ENCODE measurements at regions not wholly inside any gene's neighbourhood (a gene's known extent, or its start where the extent isn't known, plus 50 kb on each side); places are given as distances from the start of the nearest gene placed in this dataset.

DNA sequence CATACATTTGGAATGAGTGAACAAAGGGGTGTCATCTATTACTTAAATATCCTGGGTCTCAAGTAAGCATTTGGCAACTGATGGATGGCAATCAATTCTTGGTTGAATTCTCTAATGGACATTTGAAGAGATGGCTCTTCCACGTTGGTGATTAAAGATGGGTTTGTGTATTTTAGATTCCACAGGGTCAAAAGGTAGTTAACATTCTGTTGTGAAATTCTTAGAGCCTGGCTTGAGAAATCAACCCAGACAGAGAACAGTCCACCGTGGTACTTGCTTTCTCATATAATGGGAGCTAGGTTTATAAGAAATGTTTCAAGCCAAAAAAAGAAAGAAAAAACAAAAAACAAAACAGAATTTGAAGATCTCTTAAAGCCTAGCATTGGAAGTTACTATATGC is 355.9 kb upstream of the PITX2 start:
- intact Hi-C loops (cut with DNase I), result no loop called here
- TF ChIP-seq, protein P1, sequence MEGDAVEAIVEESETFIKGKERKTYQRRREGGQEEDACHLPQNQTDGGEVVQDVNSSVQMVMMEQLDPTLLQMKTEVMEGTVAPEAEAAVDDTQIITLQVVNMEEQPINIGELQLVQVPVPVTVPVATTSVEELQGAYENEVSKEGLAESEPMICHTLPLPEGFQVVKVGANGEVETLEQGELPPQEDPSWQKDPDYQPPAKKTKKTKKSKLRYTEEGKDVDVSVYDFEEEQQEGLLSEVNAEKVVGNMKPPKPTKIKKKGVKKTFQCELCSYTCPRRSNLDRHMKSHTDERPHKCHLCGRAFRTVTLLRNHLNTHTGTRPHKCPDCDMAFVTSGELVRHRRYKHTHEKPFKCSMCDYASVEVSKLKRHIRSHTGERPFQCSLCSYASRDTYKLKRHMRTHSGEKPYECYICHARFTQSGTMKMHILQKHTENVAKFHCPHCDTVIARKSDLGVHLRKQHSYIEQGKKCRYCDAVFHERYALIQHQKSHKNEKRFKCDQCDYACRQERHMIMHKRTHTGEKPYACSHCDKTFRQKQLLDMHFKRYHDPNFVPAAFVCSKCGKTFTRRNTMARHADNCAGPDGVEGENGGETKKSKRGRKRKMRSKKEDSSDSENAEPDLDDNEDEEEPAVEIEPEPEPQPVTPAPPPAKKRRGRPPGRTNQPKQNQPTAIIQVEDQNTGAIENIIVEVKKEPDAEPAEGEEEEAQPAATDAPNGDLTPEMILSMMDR (IDR thresholded peaks at IDR 0.05), result no peak
- TF ChIP-seq POLR2A (IDR thresholded peaks at IDR 0.05), result no peak
- TF ChIP-seq POLR2AphosphoS5 (IDR thresholded peaks at IDR 0.05), result no peak
- H3K9me3 ChIP-seq, result no peaks in the 10 kb centered on the region
- no peak overlapping the region for H3K4me3 ChIP-seq
- no peak for DNase-seq (ENCODE audit: low spot score)
- no peaks in the 10 kb centered on the region for H3K4me1 ChIP-seq (replicated peaks)
- H3K36me3 ChIP-seq, result no peaks in the 10 kb centered on the region
- H3K27ac ChIP-seq, result no peak overlapping the region
- H3K27me3 ChIP-seq (replicated peaks; ENCODE audit: insufficient read depth), result no peaks in the 10 kb centered on the region
- 72% methylated on average over 2 of the region's 2 CpGs for WGBS

DNA sequence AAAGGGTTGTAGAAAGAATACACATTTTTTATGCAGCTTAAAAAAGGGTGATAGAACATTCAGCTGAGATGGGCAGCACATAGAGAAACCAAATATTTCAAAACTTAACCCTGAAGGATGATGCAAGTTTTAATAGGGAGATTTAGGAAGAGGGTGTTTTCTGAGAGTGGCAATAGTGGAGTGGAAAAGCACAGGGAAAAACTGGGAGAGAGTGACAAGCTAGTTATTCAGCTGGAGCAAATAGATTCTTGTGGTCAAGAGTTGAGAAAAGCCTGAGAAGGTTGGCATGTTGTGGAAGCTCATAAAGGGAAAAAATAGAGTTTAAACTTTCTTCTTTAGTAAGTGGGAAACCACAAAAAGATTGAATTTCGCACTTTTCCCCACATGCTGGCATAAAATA is 359.6 kb upstream of the PITX2 start:
- Histone ChIP-seq H3K27me3 (replicated peaks; ENCODE audit: insufficient read depth) (no peaks in the 10 kb centered on the region), H3K4me1 (replicated peaks) (no peaks in the 10 kb centered on the region), H3K9me3 (no peaks in the 10 kb centered on the region), H3K36me3 (no peaks in the 10 kb centered on the region), H3K4me3 (no peak overlapping the region), H3K27ac (no peak overlapping the region)
- DNase-seq (ENCODE audit: low spot score), result no peak
- intact Hi-C loops (cut with DNase I), result no loop called here
- no peak for TF ChIP-seq POLR2A (IDR thresholded peaks at IDR 0.05)
- TF ChIP-seq, protein P1 (IDR thresholded peaks at IDR 0.05), result no peak
- TF ChIP-seq POLR2AphosphoS5 (IDR thresholded peaks at IDR 0.05), result no peak
- 71% methylated on average over 1 of the region's 1 CpG for WGBS

GRCh38 chr4:110988722-110989121 is 365.8 kb upstream of the PITX2 start:
- no peaks in the 10 kb centered on the region for H3K36me3 ChIP-seq
- H3K4me1 ChIP-seq (replicated peaks), result no peaks in the 10 kb centered on the region
- no peak overlapping the region for H3K4me3 ChIP-seq
- no peak overlapping the region for H3K27ac ChIP-seq
- no peak for DNase-seq (ENCODE audit: low spot score)
- H3K9me3 ChIP-seq, result no peaks in the 10 kb centered on the region
- TF ChIP-seq, protein P1 (IDR thresholded peaks at IDR 0.05), result no peak
- TF ChIP-seq POLR2A (IDR thresholded peaks at IDR 0.05) (no peak), POLR2AphosphoS5 (IDR thresholded peaks at IDR 0.05) (no peak)
- 54% methylated on average over 4 of the region's 4 CpGs for WGBS
- intact Hi-C loops (cut with DNase I), result no loop called here
- H3K27me3 ChIP-seq (replicated peaks; ENCODE audit: insufficient read depth), result no peaks in the 10 kb centered on the region

GRCh38 chr4:110989125-110989524 is 366.2 kb upstream of the PITX2 start:
- intact Hi-C loops (cut with DNase I), result no loop called here
- no peak for TF ChIP-seq POLR2A (IDR thresholded peaks at IDR 0.05)
- TF ChIP-seq POLR2AphosphoS5 (IDR thresholded peaks at IDR 0.05), result no peak
- TF ChIP-seq, protein P1 (IDR thresholded peaks at IDR 0.05), result no peak

GRCh38 chr4:110994781-110995180 is 371.9 kb upstream of the PITX2 start:
- Histone ChIP-seq H3K27ac (no peak overlapping the region), H3K36me3 (no peaks in the 10 kb centered on the region), H3K4me1 (replicated peaks) (no peaks in the 10 kb centered on the region), H3K27me3 (replicated peaks; ENCODE audit: insufficient read depth) (no peaks in the 10 kb centered on the region), H3K4me3 (no peak overlapping the region), H3K9me3 (no peaks in the 10 kb centered on the region)
- 39% methylated on average over 2 of the region's 2 CpGs for whole genome bisulfite sequencing
- intact Hi-C loops (cut with DNase I), result no loop called here
- no peak for DNase-seq (ENCODE audit: low spot score)
- no peak for TF ChIP-seq POLR2AphosphoS5 (IDR thresholded peaks at IDR 0.05)
- TF ChIP-seq, protein P1 (IDR thresholded peaks at IDR 0.05), result no peak
- no peak for TF ChIP-seq POLR2A (IDR thresholded peaks at IDR 0.05)

More at GRCh38 chr4:110989125-110989524, 366.2 kb upstream of the PITX2 start:
- H3K4me3 ChIP-seq, result no peak overlapping the region
- H3K36me3 ChIP-seq, result no peaks in the 10 kb centered on the region
- 100% methylated on average over 1 of the region's 1 CpG for WGBS
- no peaks in the 10 kb centered on the region for H3K27me3 ChIP-seq (replicated peaks; ENCODE audit: insufficient read depth)
- no peak overlapping the region for H3K27ac ChIP-seq
- DNase-seq (ENCODE audit: low spot score), result no peak
- H3K9me3 ChIP-seq, result no peaks in the 10 kb centered on the region
- no peaks in the 10 kb centered on the region for H3K4me1 ChIP-seq (replicated peaks)
